Mesendoderm (in vitro differentiated cells): ENCODE measurements at regions not wholly inside any gene's neighbourhood (a gene's known extent, or its start where the extent isn't known, plus 50 kb on each side); places are given as distances from the start of the nearest gene placed in this dataset.

Source experiments
- DNase-seq: peaks from one replicate; pipeline ENCODE4 v3.0.0; 2013
- H2AK5ac ChIP-seq: 2 replicates; pipeline ENCODE4 v1.6.1; 2013; ENCODE audit warnings: low read length, inconsistent platforms
- H2BK120ac ChIP-seq: 2 replicates; pipeline ENCODE4 v1.6.1; 2013; ENCODE audit warnings: low read depth, mild to moderate bottlenecking, low read length, moderate library complexity, mixed read lengths
- H2BK15ac ChIP-seq: replicated peaks from 2 replicates; pipeline ENCODE4 v1.6.1; 2013; ENCODE audit warnings: low read depth, mild to moderate bottlenecking, moderate library complexity
- H2BK5ac ChIP-seq: 2 replicates; pipeline ENCODE4 v1.6.1; 2013; ENCODE audit warnings: low read length, inconsistent platforms
- H3K18ac ChIP-seq: 2 replicates; pipeline ENCODE4 v1.6.1; 2013; ENCODE audit warnings: mild to moderate bottlenecking, low read length, mixed read lengths
- H3K23ac ChIP-seq: one replicate; pipeline ENCODE4 v1.6.1; 2013; ENCODE audit warnings: low read length
- H3K27ac ChIP-seq: 2 replicates; pipeline ENCODE4 v1.5.1; 2013; ENCODE audit warnings: low read depth, mild to moderate bottlenecking, inconsistent platforms, low read length, moderate library complexity
- H3K27me3 ChIP-seq: 2 replicates; pipeline ENCODE4 v1.6.1; 2013; ENCODE audit warnings: low read length, control low read depth, mild to moderate bottlenecking, inconsistent platforms; ENCODE audit not compliant: insufficient read depth, poor library complexity
- H3K36me3 ChIP-seq: 2 replicates; pipeline ENCODE4 v1.6.1; 2013; ENCODE audit warnings: low read length, inconsistent platforms; ENCODE audit not compliant: control insufficient read depth, insufficient read depth
- H3K4ac ChIP-seq: one replicate; pipeline ENCODE4 v1.6.1; 2013; ENCODE audit warnings: low read depth, mild to moderate bottlenecking, low read length, moderate library complexity
- H3K4me1 ChIP-seq: 2 replicates; pipeline ENCODE4 v1.6.1; 2013; ENCODE audit warnings: low read depth, low read length, inconsistent platforms; ENCODE audit not compliant: control insufficient read depth
- H3K4me2 ChIP-seq: 2 replicates; pipeline ENCODE4 v1.6.1; 2013; ENCODE audit warnings: low read length
- H3K4me3 ChIP-seq: 2 replicates; pipeline ENCODE4 v1.5.1; 2013; ENCODE audit warnings: mild to moderate bottlenecking, low read length
- H3K56ac ChIP-seq: one replicate; pipeline ENCODE4 v1.6.1; 2013; ENCODE audit warnings: low read length
- H3K79me1 ChIP-seq: 2 replicates; pipeline ENCODE4 v1.6.1; 2013; ENCODE audit warnings: low read length, inconsistent platforms
- H3K79me2 ChIP-seq: 2 replicates; pipeline ENCODE4 v1.6.1; 2013; ENCODE audit warnings: mild to moderate bottlenecking, low read length; ENCODE audit not compliant: control insufficient read depth, insufficient read depth
- H3K9ac ChIP-seq: 2 replicates; pipeline ENCODE4 v1.6.1; 2013; ENCODE audit warnings: low read length, inconsistent platforms
- H4K5ac ChIP-seq: one replicate; pipeline ENCODE4 v1.6.1; 2013; ENCODE audit warnings: low read length
- H4K8ac ChIP-seq: one replicate; pipeline ENCODE4 v1.6.1; 2013; ENCODE audit warnings: low read depth, mild to moderate bottlenecking, control low read depth, low read length, moderate library complexity
- WGBS: extraction: QIAGEN DNeasy Blood & Tissue Kit; methylation state at CpG from one replicate; pipeline ENCODE4 v1.1.7; 2013; ENCODE audit warnings: low lambda C conversion rate, missing lambda C conversion rate; ENCODE audit not compliant: insufficient coverage; ENCODE audit errors: extremely low coverage; 5-methylcytosine and 5-hydroxymethylcytosine counted together

GRCh38 chr4:23741681-23742191 is 148.1 kb downstream of the PPARGC1A start:
- H2BK120ac ChIP-seq, result no peak overlapping the region
- no peaks in the 10 kb centered on the region for H3K27me3 ChIP-seq
- H3K4me3 ChIP-seq, result no peak overlapping the region
- H2AK5ac ChIP-seq, result no peak overlapping the region
- H3K23ac ChIP-seq, result no peak overlapping the region
- no peak overlapping the region for H4K5ac ChIP-seq
- no peak overlapping the region for H3K56ac ChIP-seq
- no peak overlapping the region for H3K18ac ChIP-seq
- no peaks in the 10 kb centered on the region for H3K79me2 ChIP-seq
- H3K4me1 ChIP-seq, result no peaks in the 10 kb centered on the region
- no peak overlapping the region for H3K4ac ChIP-seq
- H3K27ac ChIP-seq, result no peak overlapping the region
- no peak overlapping the region for H3K9ac ChIP-seq
- H2BK15ac ChIP-seq, result no peak overlapping the region
- no peak overlapping the region for H2BK5ac ChIP-seq
- H3K79me1 ChIP-seq, result no peaks in the 10 kb centered on the region
- DNase-seq, result no peak
- no peak overlapping the region for H3K4me2 ChIP-seq
- no peaks in the 10 kb centered on the region for H3K36me3 ChIP-seq
- no peak overlapping the region for H4K8ac ChIP-seq

GRCh38 chr4:23737571-23737970 is 152.3 kb downstream of the PPARGC1A start:
- no peak overlapping the region for H2AK5ac ChIP-seq
- H3K9ac ChIP-seq, result no peak overlapping the region
- no peak for DNase-seq
- H3K4me1 ChIP-seq, result no peaks in the 10 kb centered on the region
- H3K18ac ChIP-seq, result no peak overlapping the region
- no peak overlapping the region for H3K4me2 ChIP-seq
- no peaks in the 10 kb centered on the region for H3K79me1 ChIP-seq
- H3K56ac ChIP-seq, result no peak overlapping the region
- H2BK15ac ChIP-seq, result no peak overlapping the region
- H2BK5ac ChIP-seq, result no peak overlapping the region
- H2BK120ac ChIP-seq, result no peak overlapping the region
- no peak overlapping the region for H3K23ac ChIP-seq
- H3K4ac ChIP-seq, result no peak overlapping the region
- H3K4me3 ChIP-seq, result no peak overlapping the region
- no peak overlapping the region for H4K8ac ChIP-seq
- H4K5ac ChIP-seq, result no peak overlapping the region
- no CpG with 5 or more reads among the region's 3 CpGs for WGBS
- H3K27ac ChIP-seq, result no peak overlapping the region
- H3K27me3 ChIP-seq, result no peaks in the 10 kb centered on the region
- no peaks in the 10 kb centered on the region for H3K36me3 ChIP-seq
- no peaks in the 10 kb centered on the region for H3K79me2 ChIP-seq

- H3K27ac ChIP-seq, result no peak overlapping the region
- no peaks in the 10 kb centered on the region for H3K4me1 ChIP-seq
- H3K23ac ChIP-seq, result no peak overlapping the region
- no CpG with 5 or more reads among the region's 1 CpG for WGBS
- no peak overlapping the region for H4K5ac ChIP-seq
- no peak overlapping the region for H3K56ac ChIP-seq
- no peak overlapping the region for H2BK15ac ChIP-seq
- H2BK5ac ChIP-seq, result no peak overlapping the region
- H3K9ac ChIP-seq, result no peak overlapping the region
- H3K4me2 ChIP-seq, result no peak overlapping the region
- no peak overlapping the region for H3K4ac ChIP-seq
- H3K18ac ChIP-seq, result no peak overlapping the region
- no peak for DNase-seq
- H3K4me3 ChIP-seq, result no peak overlapping the region
- no peaks in the 10 kb centered on the region for H3K79me2 ChIP-seq
- no peaks in the 10 kb centered on the region for H3K27me3 ChIP-seq
- H3K36me3 ChIP-seq, result no peaks in the 10 kb centered on the region
- H2AK5ac ChIP-seq, result no peak overlapping the region
- H3K79me1 ChIP-seq, result no peaks in the 10 kb centered on the region
- no peak overlapping the region for H2BK120ac ChIP-seq
- no peak overlapping the region for H4K8ac ChIP-seq
Observed at GRCh38 chr4:23736466-23736865, 153.4 kb downstream of the PPARGC1A start.

GRCh38 chr4:23734000-23734399 is 155.8 kb downstream of the PPARGC1A start:
- Histone ChIP-seq H3K4ac (no peak overlapping the region), H3K79me1 (no peaks in the 10 kb centered on the region), H3K56ac (no peak overlapping the region), H2BK15ac (no peak overlapping the region), H4K5ac (no peak overlapping the region), H2BK120ac (no peak overlapping the region), H3K79me2 (no peaks in the 10 kb centered on the region), H4K8ac (no peak overlapping the region), H3K27ac (no peak overlapping the region), H3K4me3 (no peak overlapping the region), H2BK5ac (no peak overlapping the region), H3K18ac (no peak overlapping the region), H3K27me3 (no peaks in the 10 kb centered on the region), H3K36me3 (no peaks in the 10 kb centered on the region), H2AK5ac (no peak overlapping the region), H3K23ac (no peak overlapping the region), H3K4me1 (no peaks in the 10 kb centered on the region), H3K9ac (no peak overlapping the region), H3K4me2 (no peak overlapping the region)
- no CpG with 5 or more reads among the region's 1 CpG for WGBS
- DNase-seq, result no peak

GRCh38 chr4:23733476-23733875 is 156.4 kb downstream of the PPARGC1A start:
- H4K8ac ChIP-seq, result no peak overlapping the region
- H3K4me3 ChIP-seq, result no peak overlapping the region
- no peak overlapping the region for H3K27ac ChIP-seq
- no peak overlapping the region for H3K23ac ChIP-seq
- no peaks in the 10 kb centered on the region for H3K79me2 ChIP-seq
- H4K5ac ChIP-seq, result no peak overlapping the region
- no CpG with 5 or more reads among the region's 2 CpGs for WGBS
- no peaks in the 10 kb centered on the region for H3K27me3 ChIP-seq
- H2AK5ac ChIP-seq, result no peak overlapping the region
- H3K4me2 ChIP-seq, result no peak overlapping the region
- DNase-seq, result no peak
- H2BK120ac ChIP-seq, result no peak overlapping the region
- H2BK5ac ChIP-seq, result no peak overlapping the region
- no peak overlapping the region for H2BK15ac ChIP-seq
- no peak overlapping the region for H3K4ac ChIP-seq
- no peaks in the 10 kb centered on the region for H3K36me3 ChIP-seq
- no peak overlapping the region for H3K56ac ChIP-seq
- peaks cover 1% of the 10 kb centered on the region for H3K4me1 ChIP-seq
- no peak overlapping the region for H3K18ac ChIP-seq
- no peaks in the 10 kb centered on the region for H3K79me1 ChIP-seq
- no peak overlapping the region for H3K9ac ChIP-seq

DNA sequence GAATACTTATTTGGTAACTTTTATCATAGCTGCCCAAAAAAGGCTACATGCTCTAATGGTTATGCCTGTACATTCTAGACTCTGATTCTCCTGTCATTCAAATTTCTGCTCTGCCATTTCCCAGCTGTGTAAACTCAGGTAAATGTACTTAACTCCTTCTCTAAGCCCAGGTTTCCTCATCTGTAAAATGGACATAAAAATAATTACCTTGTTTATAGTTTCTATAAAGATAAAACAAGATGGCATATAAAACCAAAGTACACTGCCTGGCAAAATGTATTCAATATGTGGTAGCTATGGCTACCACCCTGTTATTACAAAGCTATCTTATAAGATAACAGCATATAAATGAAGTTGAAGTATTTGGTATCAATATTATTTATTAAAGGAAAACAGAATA is 158.8 kb downstream of the PPARGC1A start:
- H3K79me1 ChIP-seq, result no peaks in the 10 kb centered on the region
- H2BK5ac ChIP-seq, result no peak overlapping the region
- no peak overlapping the region for H4K5ac ChIP-seq
- H3K36me3 ChIP-seq, result no peaks in the 10 kb centered on the region
- no peak for DNase-seq
- no peak overlapping the region for H3K23ac ChIP-seq
- H3K79me2 ChIP-seq, result no peaks in the 10 kb centered on the region
- H3K56ac ChIP-seq, result no peak overlapping the region
- no peak overlapping the region for H3K4ac ChIP-seq
- H3K18ac ChIP-seq, result no peak overlapping the region
- no peak overlapping the region for H2BK15ac ChIP-seq
- no peak overlapping the region for H3K9ac ChIP-seq
- no peaks in the 10 kb centered on the region for H3K27me3 ChIP-seq
- no peak overlapping the region for H3K4me2 ChIP-seq
- no peak overlapping the region for H3K4me3 ChIP-seq
- no peak overlapping the region for H3K27ac ChIP-seq
- no peak overlapping the region for H2AK5ac ChIP-seq
- no peak overlapping the region for H4K8ac ChIP-seq
- peaks cover 2% of the 10 kb centered on the region for H3K4me1 ChIP-seq
- H2BK120ac ChIP-seq, result no peak overlapping the region
